NCI-H345 (cell line): ENCODE measurements at regions not wholly inside any gene's neighbourhood (a gene's known extent, or its start where the extent isn't known, plus 50 kb on each side); places are given as distances from the start of the nearest gene placed in this dataset.
A peak's percentile ranks its signal among the peaks of the same experiment; 100 is the strongest.
"Not testable (repeated sequence)": the region's sequence is repeated elsewhere in the genome, so short reads cannot be mapped to it uniquely, and the experiment has no call there.

Experiments used
- DNase-seq: peaks from one replicate; lab custom pipeline; 2025; lab: John Stamatoyannopoulos, UW

DNA sequence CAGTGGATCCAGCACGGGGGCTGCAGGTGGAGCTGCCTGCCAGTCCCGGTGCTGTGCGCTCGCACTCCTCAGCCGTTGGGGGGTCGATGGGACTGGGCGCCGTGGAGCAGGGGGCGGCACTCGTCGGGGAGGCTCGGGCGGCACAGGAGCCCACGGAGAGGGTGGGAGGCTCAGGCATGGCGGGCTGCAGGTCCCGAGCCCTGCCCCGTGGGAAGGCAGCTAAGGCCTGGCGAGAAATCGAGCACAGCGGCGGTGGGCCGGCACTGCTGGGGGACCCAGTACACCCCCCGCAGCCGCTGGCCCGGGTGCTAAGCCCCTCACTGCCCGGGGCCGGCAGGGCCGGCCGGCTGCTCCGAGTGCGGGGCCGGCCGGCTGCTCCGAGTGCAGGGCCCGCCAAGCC, 52.3 kb upstream of the MARK1 start:
- DNase-seq, result not testable (repeated sequence)

- not testable (repeated sequence) for DNase-seq
These were observed 52.8 kb upstream of the MARK1 start for GRCh38 chr1:220475141-220475540.

DNA sequence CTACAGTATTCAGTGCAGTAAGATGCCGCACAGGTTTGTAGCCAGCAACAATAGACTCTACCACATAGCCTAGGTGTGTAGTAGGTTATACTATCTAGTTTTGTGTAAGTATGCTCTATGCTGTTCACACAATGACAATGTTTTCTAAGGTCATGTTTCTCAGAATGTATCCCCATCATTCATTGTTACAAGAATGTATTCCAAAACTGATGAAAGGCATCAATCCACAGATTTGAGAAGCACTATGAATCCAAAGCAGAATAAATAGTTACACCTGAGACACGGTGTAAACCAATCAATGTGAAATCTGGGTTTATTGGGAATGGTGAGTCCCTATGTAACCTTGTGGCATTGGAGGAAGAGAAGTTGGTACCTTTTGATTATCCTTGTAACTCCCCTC, 54.5 kb upstream of the MARK1 start:
- DNase-seq, result no peak

DNA sequence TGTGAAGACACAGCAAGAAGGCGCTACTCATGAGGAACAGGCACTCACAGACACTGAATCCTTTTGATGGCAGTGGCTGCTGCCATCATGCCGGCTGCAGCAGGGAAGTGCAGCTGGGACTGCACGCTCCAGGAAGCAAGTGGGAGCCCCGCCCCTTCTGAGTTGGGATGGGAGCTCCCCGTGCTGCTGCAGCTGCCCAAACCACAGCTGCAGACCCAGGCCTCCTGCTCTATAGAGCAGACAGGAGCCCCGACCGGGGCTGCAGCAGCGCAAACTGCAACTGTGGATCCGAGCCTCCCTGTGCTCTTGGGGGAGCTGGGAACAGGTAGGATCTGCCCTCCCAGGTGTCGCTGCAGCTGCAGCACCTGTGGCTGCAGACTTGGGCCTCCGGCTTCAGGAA, 65.2 kb upstream of the MARK1 start:
- peak; percentile 1 for DNase-seq

DNA sequence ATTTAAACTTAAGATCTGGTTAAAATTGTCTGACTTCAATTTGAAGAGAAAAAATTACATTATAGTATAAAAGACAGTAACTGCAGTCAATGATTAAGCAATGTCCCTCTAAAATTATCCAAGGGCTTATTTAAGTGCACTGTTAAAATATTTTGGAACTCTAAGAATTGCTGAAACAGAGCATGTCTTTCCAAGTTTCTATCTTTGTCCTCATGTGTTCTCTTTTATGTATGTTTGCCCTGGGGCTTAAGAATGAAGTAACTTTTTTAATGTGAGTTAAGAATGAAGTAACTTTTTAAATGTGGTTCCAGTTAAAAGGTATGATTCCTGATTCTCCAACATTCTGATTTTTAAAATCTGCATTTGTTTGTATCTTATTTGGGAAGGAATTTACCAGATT, 69.0 kb upstream of the MARK1 start:
- no peak for DNase-seq

DNA sequence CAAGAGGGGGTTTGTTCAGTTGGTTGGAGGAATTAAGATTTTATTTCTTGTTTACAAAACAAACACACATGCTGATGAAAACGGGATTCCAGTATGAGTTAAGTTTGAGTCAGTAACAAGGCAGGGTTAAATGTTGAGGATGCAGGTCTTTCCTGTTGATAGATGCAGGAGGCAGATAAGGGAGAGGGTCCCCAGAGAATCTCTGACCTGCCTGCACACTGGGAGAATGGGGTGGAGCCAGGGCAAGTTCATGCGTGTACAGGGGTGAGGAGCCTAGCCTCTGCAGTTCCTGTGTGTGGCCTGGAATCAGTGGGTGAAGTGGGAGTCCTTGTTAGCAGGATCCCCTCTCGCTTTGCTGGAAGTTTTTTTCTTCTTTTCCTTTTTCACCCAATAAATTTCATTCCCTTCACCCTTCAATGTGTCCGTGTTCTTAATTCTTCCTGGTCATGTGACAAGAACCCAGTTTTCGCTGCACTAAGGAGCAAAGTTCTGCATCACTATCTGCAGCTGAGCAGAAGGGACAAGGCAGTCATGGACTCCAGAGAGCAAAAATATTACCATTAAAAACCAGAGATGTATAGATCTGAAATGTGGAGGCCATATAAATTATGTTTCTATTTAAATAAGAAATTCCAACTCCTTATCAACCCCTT, 69.9 kb upstream of the MARK1 start:
- DNase-seq, result no peak

DNA sequence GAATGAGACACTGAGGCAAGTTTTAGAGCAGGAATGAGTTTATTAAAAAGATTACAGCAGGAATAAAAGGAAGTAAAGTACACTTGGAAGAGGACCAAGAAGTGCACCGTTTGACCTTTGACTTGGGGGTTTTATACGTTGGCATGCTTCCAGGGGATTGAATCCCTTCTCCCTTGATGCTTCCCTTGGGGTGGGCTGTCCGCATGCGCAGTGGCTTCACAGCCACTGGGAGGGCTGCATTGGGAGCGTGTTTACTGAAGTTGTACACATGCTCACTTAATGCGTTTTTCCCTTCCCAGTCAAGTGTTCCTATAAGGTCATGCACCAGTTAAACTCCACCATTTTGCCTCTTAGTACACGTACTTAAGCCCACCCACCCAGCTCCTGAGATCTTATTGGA, 72.4 kb upstream of the MARK1 start:
- no peak for DNase-seq

DNA sequence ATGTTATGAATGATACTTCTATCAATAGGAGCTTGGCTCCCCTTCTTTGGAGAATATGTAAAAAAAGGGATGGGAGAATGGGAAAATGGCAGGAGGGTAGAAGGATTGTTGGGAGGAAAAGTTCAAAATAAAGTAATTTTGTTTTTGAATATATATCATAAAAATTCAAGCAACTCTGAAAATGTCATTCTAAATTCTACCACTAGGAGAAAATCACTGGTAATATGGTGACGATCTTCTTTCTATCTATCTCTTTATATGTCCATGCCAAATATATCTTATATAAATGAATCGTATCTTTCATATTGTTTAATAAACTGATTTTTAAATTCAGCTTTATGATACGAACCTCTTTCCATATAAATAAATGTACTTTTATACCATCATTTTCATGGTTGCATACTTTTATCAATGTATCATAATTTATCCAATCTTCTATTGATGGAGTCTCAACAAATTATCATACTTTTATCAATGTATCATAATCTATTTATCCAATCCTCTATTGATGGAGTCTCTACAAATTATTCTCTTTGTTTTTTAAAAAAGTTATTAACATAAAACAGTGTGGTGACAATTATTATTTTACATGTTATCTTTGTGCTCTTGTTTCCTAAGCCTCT, 73.7 kb upstream of the MARK1 start:
- DNase-seq, result no peak

DNA sequence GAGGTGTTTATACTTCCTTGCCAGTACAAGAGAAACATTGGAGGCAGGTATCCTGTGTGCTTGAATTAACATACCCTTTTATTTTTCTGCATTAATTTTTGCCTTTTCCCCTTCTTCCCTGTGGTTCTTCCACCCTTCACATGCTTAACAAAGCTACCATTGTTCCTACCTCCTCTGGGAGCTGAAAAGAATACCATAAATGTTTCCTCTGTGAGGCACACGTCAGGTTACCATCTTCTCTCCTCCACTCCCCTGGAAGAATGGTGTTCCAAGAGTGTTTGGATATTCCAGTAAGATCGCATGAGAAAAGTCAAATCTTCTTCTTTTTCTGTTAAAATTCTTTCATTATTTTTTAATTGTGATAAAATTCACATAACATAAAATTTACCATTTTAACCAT, 74.6 kb upstream of the MARK1 start:
- no peak for DNase-seq

- no peak for DNase-seq
These were observed 76.4 kb upstream of the MARK1 start for GRCh38 chr1:220451532-220451931.

GRCh38 chr1:220450927-220451326, 77.0 kb upstream of the MARK1 start:
- DNase-seq, result no peak

- DNase-seq, result no peak
These were observed 79.7 kb upstream of the MARK1 start for GRCh38 chr1:220448217-220448616.

DNA sequence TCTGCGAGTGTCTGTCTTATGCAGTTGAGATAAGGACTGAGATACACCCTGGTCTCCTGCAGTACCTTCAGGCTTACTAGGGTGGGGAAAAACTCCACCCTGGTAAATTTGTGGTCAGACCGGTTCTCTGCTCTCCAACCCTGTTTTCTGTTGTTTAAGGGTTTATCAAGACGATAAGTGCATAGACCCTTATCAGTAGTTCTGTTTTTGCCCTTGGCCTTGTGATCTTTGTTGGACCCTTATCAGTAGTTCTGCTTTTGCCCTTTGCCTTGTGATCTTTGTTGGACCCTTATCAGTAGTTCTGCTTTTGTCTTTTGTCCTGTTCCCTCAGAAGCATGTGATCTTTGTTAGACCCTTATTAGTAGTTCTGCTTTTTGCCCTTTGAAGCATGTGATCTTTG, 83.3 kb upstream of the MARK1 start:
- not testable (repeated sequence) for DNase-seq

GRCh38 chr1:220441211-220441610, 86.7 kb upstream of the MARK1 start:
- no peak for DNase-seq

GRCh38 chr1:220438741-220439140, 89.2 kb upstream of the MARK1 start:
- no peak for DNase-seq

DNA sequence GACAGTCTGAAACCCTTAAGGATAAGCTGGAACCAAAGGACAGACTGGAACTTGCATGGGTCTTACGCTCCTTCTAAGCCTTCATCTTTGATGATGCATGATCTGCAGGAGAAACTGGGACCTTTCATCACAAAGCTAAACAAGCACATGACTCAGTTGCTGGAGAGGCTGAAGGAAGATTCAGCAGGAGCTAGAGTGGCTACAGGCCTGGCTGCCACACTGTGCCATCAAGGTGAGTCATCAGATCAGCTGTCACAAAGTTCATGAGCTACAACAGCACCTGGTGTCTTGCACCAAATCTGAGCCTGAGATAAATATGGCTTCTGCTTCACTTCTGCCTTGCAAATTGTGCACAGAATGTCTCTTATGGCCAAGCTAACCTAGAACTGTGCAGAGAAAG, 95.5 kb upstream of the MARK1 start:
- DNase-seq, result no peak

- DNase-seq, result no peak
These were observed 96.2 kb upstream of the MARK1 start for GRCh38 chr1:220431554-220432239.

DNA sequence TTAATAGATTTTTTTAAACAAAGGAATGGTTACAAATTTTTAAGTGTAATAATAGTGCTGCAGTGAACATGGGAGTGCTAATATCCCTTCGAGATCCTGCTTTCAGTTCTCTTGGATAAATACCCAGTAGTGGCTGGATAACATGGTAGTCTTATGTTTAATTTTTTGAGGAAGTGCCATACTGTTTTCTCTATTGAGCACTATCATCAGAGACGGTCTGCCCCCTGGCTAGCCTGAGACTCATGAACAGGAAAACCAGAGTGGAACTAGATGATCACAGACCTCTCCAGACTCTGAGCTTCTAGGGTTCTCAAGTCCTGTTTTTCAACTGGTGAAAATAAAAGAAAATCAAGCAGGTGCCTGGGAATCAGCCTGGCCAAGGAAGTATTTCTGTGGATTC, 97.3 kb upstream of the MARK1 start:
- DNase-seq, result no peak

DNA sequence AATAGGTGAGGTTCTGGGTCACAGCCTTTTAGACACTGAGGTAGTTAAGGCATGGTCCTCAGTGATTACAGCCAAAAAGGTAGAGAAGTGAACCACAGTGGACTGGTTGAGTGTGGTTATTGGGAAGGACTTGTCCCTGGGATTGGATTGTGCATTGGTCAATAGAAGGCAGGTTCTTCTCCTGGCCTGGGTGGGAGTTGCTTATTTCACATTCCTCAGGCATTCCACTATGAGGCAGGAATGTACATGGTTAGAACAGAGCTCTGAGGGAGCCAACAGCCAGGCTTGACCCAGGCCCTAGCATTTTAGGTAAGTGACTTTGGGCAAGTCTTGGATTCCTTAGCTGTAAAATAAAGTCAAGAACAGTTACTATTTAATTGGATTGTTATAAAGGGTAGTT, 97.9 kb upstream of the MARK1 start:
- no peak for DNase-seq

DNA sequence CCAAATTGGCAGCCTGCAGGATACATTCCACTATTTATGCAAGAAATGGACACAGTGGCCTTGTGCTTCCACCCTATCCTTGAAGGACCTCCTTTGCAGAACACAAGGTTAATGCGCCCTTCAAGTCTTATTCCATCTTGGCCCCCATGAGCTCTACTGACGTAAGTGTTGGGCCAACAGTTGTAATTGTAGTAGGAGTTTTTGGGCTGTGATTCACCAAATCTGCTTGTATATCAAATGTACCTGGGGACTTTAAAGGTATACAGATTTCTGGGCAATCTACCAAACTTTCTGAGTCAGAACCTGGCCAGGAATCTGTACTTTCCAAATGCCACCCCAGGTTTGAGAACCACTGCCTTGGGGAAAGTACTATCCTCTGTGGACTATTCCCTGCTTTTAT, 100.9 kb upstream of the MARK1 start:
- no peak for DNase-seq

DNA sequence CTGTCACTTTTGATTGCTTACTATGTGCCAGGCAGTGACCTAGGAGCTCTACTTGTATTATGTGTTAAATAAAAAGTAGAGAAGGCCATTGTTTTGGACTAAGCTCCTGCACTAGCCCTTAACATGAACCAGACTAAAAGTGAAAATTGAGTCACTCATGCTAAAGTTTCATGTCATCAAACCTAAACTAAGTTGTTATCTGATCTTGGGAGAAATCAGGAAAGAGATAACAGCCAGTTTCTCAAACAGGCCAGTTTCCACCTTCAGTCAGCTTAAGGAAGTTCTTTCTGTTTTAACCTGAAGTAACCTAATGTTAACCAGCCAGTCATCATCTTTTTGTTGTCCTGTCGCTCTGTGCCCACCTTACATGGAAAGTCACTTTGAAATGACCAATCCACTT, 102.1 kb upstream of the MARK1 start:
- no peak for DNase-seq

DNA sequence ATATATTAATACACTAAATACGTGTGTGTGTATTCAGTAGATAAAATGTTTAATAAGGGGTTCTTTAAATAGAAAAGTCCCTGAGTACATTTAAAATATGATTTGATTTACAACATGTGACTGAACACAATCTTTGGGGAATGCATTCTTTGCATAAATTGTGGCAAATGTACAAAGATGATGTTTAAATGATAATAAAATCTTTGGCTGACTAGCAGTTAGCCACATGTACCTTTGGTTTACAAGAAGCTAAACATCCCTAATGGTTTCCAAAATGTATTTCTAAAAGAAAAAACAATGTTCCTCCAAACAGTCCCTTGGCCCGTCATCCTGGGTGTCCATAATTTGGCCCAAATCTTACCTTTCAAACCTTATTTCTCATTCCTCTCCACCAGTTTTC, 106.4 kb upstream of the MARK1 start:
- DNase-seq, result no peak

DNA sequence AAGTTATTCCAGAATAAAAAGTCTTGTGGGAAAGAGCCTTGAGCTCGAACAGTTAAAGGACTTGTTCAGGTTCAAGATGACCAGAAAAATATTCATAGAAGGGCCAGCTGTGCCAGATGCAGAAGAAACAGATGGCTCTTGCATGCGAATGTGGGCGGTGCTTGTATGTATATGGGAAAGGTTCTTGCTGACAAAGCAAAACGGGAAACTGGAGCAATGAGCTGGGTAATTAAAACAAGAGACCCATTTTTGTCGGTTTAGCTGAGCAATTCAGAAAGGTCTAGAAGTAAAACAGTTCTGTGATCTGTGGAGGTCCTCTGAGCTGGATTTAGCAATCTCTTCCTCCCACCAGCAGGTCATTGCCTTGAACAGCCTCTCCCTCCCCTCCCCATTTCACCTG, 107.2 kb upstream of the MARK1 start:
- no peak for DNase-seq

- DNase-seq, result not testable (repeated sequence)
These were observed 115.6 kb upstream of the MARK1 start for GRCh38 chr1:220412382-220412781.
